ENCODE measurements at regions not wholly inside any gene's neighbourhood (a gene's known extent, or its start where the extent isn't known, plus 50 kb on each side); places are given as distances from the start of the nearest gene placed in this dataset.

DNA sequence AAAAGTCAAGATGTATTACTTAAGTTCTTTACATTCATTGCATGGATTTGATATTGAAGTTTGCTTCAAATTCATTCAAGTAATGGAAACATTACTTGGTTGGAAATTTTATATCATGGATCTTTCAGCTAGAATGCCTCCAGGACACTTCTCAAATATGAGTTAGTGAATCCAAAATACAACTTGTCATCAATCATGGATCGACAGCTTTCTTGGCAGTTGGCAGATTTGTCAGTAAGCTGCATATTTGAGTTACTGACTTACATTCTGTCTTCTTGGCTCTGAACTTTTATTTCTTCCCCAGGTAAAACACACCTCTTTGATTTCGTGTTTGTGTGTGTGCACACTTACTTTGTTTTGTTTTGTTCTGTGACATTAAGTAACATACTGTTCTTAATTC is 1171.1 kb downstream of the TAF11L14 start:
- H3K4me3 ChIP-seq (ENCODE audit: low read depth, low read length): no peak overlapping the region
- TF ChIP-seq, protein P1, sequence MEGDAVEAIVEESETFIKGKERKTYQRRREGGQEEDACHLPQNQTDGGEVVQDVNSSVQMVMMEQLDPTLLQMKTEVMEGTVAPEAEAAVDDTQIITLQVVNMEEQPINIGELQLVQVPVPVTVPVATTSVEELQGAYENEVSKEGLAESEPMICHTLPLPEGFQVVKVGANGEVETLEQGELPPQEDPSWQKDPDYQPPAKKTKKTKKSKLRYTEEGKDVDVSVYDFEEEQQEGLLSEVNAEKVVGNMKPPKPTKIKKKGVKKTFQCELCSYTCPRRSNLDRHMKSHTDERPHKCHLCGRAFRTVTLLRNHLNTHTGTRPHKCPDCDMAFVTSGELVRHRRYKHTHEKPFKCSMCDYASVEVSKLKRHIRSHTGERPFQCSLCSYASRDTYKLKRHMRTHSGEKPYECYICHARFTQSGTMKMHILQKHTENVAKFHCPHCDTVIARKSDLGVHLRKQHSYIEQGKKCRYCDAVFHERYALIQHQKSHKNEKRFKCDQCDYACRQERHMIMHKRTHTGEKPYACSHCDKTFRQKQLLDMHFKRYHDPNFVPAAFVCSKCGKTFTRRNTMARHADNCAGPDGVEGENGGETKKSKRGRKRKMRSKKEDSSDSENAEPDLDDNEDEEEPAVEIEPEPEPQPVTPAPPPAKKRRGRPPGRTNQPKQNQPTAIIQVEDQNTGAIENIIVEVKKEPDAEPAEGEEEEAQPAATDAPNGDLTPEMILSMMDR (IDR thresholded peaks at IDR 0.05; ENCODE audit: low read depth, low read length): no peak
- DNase-seq (ENCODE audit: low read depth, low spot score): no peak
- in situ Hi-C loops (cut with HindIII; ENCODE audit: low sequenced_read_pairs): no loop called here

- in situ Hi-C loops (cut with HindIII; ENCODE audit: low sequenced_read_pairs): no loop called here
- TF ChIP-seq, protein P1 (IDR thresholded peaks at IDR 0.05; ENCODE audit: low read depth, low read length): no peak
- H3K4me3 ChIP-seq (ENCODE audit: low read depth, low read length): no peak overlapping the region
- DNase-seq (ENCODE audit: low read depth, low spot score): no peak
These were observed 1173.2 kb downstream of the TAF11L14 start for GRCh38 chr5:18807256-18808149.

- DNase-seq (ENCODE audit: low read depth, low spot score): no peak
- in situ Hi-C loops (cut with HindIII; ENCODE audit: low sequenced_read_pairs): no loop called here
These were observed 1176.3 kb downstream of the CDH18 start for GRCh38 chr5:18811661-18812060.

GRCh38 chr5:18828351-18828750 is 1159.6 kb downstream of the CDH18 start:
- TF ChIP-seq, protein P1 (IDR thresholded peaks at IDR 0.05; ENCODE audit: low read depth, low read length): no peak
- DNase-seq (ENCODE audit: low read depth, low spot score): no peak
- in situ Hi-C loops (cut with HindIII; ENCODE audit: low sequenced_read_pairs): no loop called here
- no peak overlapping the region for H3K4me3 ChIP-seq (ENCODE audit: low read depth, low read length)

More at GRCh38 chr5:18811661-18812060, 1176.3 kb downstream of the CDH18 start:
- no peak overlapping the region for H3K4me3 ChIP-seq (ENCODE audit: low read depth, low read length)
- TF ChIP-seq, protein P1 (IDR thresholded peaks at IDR 0.05; ENCODE audit: low read depth, low read length): no peak

DNA sequence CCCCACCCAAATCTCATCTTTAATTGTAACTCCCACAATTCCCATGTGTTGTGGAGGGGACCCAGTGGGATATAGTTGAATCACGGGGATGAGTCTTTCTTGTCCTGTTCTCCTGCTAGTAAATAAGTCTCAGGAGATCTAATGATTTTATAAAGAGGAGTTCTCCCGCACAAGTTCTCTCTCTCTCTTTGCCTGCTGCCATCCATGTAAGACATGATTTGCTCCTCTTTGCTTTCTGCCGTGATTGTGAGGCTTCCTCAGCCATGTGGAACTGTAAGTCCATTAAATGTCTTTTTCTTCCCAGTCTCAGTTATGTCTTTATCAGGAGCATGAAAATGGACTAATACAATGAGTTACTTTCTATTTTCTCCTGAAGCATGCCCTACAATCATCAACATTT is 1158.5 kb downstream of the CDH18 start:
- in situ Hi-C loops (cut with HindIII; ENCODE audit: low sequenced_read_pairs): no loop called here
- TF ChIP-seq, protein P1 (IDR thresholded peaks at IDR 0.05; ENCODE audit: low read depth, low read length): no peak
- no peak for DNase-seq (ENCODE audit: low read depth, low spot score)

DNA sequence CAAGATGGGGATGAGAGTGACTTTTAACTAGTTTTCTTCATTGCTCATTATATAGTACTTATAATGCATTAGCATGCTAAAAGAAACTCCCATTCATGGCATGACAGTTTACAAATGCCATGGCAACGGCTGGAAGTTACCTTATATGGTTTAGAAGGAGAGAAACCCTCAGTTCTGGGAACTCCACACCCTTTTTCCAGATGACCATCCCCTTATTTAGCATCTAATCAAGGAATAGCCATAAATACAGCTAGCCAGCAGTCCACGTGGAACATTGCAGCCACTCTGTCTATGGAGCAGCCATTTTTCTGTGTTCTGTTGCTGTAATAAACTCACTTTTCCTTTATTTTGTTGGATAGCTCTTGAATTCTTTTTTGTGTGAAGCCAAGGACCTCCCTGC is 1137.8 kb downstream of the CDH18 start:
- in situ Hi-C loops (cut with HindIII; ENCODE audit: low sequenced_read_pairs): no loop called here
- no peak overlapping the region for H3K4me3 ChIP-seq (ENCODE audit: low read depth, low read length)
- TF ChIP-seq, protein P1 (IDR thresholded peaks at IDR 0.05; ENCODE audit: low read depth, low read length): no peak
- no peak for DNase-seq (ENCODE audit: low read depth, low spot score)

More for the DNA sequence above, 1158.5 kb downstream of the CDH18 start:
- no peak overlapping the region for H3K4me3 ChIP-seq (ENCODE audit: low read depth, low read length)

Data from astrocyte of the spinal cord (primary cell).